Stimulated activated CD4-positive, alpha-beta T cell treated with anti-CD3 and anti-CD28 coated beads, Interleukin-15, amount 100 ng/mL, for 48 hours (primary cell): ENCODE measurements at regions not wholly inside any gene's neighbourhood (a gene's known extent, or its start where the extent isn't known, plus 50 kb on each side); places are given as distances from the start of the nearest gene placed in this dataset.
"Not testable (repeated sequence)": the region's sequence is repeated elsewhere in the genome, so short reads cannot be mapped to it uniquely, and the experiment has no call there.

Experiments
- DNase-seq, 2 donors: peaks; one replicate each; pipeline ENCODE4 v3.0.0-alpha.2; 2020; ENCODE audit warnings: low read depth in 2 of 2

GRCh38 chrX:2572740-2573139 is 72.0 kb upstream of the DHRSX start:
- no peak for DNase-seq

GRCh38 chrX:2568125-2568524 is 67.3 kb upstream of the DHRSX start:
- no peak for DNase-seq

- DNase-seq, result no peak
Observed at GRCh38 chrX:2566055-2566454, 65.3 kb upstream of the DHRSX start.

- DNase-seq, result no peak
Observed at GRCh38 chrX:2561456-2561855, 60.7 kb upstream of the DHRSX start.

- DNase-seq, result no peak
Observed at GRCh38 chrX:2559124-2559523, 58.3 kb upstream of the DHRSX start.

- DNase-seq, result no peak
Observed at GRCh38 chrX:2554891-2555290, 54.1 kb upstream of the DHRSX start.

GRCh38 chrX:2554066-2554465 is 53.3 kb upstream of the DHRSX start:
- not testable (repeated sequence) for DNase-seq

GRCh38 chrX:2552621-2553201 is 51.9 kb upstream of the DHRSX start:
- DNase-seq, result no peak

GRCh38 chrX:2550328-2551020 is 49.7 kb upstream of the DHRSX start:
- DNase-seq, result no peak
